ENCODE measurements at regions not wholly inside any gene's neighbourhood (a gene's known extent, or its start where the extent isn't known, plus 50 kb on each side); places are given as distances from the start of the nearest gene placed in this dataset.

DNA sequence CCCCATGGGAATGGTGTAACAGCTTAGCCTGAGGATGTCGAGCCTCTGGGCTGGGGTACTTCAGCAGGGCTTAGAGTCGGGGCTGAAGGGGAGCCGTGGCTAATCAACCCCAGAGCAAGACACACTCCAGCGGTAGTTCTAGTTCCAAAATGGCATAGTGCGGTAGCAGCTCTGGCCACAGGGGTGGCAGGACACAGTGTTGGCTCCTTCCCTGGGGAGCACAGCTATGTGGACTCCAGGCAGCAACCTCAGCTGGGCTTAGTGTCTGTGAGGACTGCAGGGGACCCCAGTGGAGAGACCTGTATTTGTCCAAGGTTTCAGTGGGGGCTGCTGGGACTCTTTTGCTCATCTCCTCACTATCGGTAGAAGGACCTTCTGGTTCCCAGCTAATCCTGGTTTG, 70.8 kb upstream of the PCDH20 start:
- no peaks in the 10 kb centered on the region for H3K4me1 ChIP-seq (ENCODE audit: insufficient read depth, low read length)
- ATAC-seq (no peak), DNase-seq (ENCODE audit: low spot score) (no peak), FAIRE-seq (no peak)
- ChIA-PET POLR2A (no interaction called here), CTCF (ENCODE audit: low intra/inter-chr PET ratio, low total read pairs) (no interaction called here)
- H4K20me1 ChIP-seq (ENCODE audit: insufficient read depth, low read length): no peaks in the 10 kb centered on the region
- no peak overlapping the region for H2AFZ ChIP-seq (ENCODE audit: low read length)
- intact Hi-C loops (cut with micrococcal nuclease; ENCODE audit: unreplicated experiment): no loop called here
- H3K79me2 ChIP-seq (ENCODE audit: insufficient read depth, low read length): no peaks in the 10 kb centered on the region
- no peak overlapping the region for H3K4me2 ChIP-seq (ENCODE audit: low read depth, low read length)
- in situ Hi-C loops (cut with HindIII; ENCODE audit: extremely low pct_ligation_motif_present, low pct_unique_long_range_greater_than_20kb): no loop called here
- BruUV-seq (replicated peaks): no TSS peak
- H3K36me3 ChIP-seq (replicated peaks in 1 of 2; ENCODE audit: control insufficient read depth in 1 of 2, insufficient read depth in 2 of 2, low read length in 2 of 2): no peaks in the 10 kb centered on the region
- H3K4me3 ChIP-seq (replicated peaks in 1 of 3; ENCODE audit: insufficient read depth in 1 of 3, low read depth in 2 of 3, low read length in 3 of 3): no peak overlapping the region
- no peak for TF ChIP-seq NFRKB (IDR thresholded peaks at IDR 0.05)
- TF ChIP-seq, protein P1, sequence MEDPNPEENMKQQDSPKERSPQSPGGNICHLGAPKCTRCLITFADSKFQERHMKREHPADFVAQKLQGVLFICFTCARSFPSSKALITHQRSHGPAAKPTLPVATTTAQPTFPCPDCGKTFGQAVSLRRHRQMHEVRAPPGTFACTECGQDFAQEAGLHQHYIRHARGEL (CRISPR knock-in tag; IDR thresholded peaks at IDR 0.05): no peak
- TF ChIP-seq IRF2 (CRISPR knock-in tag; IDR thresholded peaks at IDR 0.05): no peak
- no peak for TF ChIP-seq KDM5B (CRISPR knock-in tag; IDR thresholded peaks at IDR 0.05; ENCODE audit: borderline replicate concordance)
- TF ChIP-seq AGO2 (optimal IDR thresholded peaks at IDR 0.05; ENCODE audit: low read depth, low read length): no peak
- TF ChIP-seq, protein P2, sequence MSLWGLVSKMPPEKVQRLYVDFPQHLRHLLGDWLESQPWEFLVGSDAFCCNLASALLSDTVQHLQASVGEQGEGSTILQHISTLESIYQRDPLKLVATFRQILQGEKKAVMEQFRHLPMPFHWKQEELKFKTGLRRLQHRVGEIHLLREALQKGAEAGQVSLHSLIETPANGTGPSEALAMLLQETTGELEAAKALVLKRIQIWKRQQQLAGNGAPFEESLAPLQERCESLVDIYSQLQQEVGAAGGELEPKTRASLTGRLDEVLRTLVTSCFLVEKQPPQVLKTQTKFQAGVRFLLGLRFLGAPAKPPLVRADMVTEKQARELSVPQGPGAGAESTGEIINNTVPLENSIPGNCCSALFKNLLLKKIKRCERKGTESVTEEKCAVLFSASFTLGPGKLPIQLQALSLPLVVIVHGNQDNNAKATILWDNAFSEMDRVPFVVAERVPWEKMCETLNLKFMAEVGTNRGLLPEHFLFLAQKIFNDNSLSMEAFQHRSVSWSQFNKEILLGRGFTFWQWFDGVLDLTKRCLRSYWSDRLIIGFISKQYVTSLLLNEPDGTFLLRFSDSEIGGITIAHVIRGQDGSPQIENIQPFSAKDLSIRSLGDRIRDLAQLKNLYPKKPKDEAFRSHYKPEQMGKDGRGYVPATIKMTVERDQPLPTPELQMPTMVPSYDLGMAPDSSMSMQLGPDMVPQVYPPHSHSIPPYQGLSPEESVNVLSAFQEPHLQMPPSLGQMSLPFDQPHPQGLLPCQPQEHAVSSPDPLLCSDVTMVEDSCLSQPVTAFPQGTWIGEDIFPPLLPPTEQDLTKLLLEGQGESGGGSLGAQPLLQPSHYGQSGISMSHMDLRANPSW (CRISPR knock-in tag; IDR thresholded peaks at IDR 0.05; ENCODE audit: borderline replicate concordance): no peak
- no peaks in the 10 kb centered on the region for H3K27me3 ChIP-seq (ENCODE audit: control insufficient read depth in 1 of 2, insufficient read depth in 2 of 2, low read length in 2 of 2)
- H3K9ac ChIP-seq (ENCODE audit: insufficient read depth, low read depth, low read length): no peak overlapping the region
- H3K9me3 ChIP-seq (ENCODE audit: low read length): no peaks in the 10 kb centered on the region; the same call in 1 of the 2 replicates
- no peak overlapping the region for H3K27ac ChIP-seq (ENCODE audit: extremely low read length, insufficient read depth, low read length)
- 11% methylated on average over 4 of the region's 6 CpGs for WGBS (ENCODE audit: low lambda C conversion rate)
